WTC11 (cell line): ENCODE measurements at regions not wholly inside any gene's neighbourhood (a gene's known extent, or its start where the extent isn't known, plus 50 kb on each side); places are given as distances from the start of the nearest gene placed in this dataset.

Source experiments
- CBFB ChIP-seq: sonication (generic); formaldehyde crosslinking; IDR thresholded peaks from 2 replicates; pipeline ENCODE4 v1.8.1; 2022; ENCODE audit warnings: mild to moderate bottlenecking, low read depth, missing genetic modification reagents
- FOXJ3 ChIP-seq: sonication (generic); formaldehyde crosslinking; IDR thresholded peaks from 2 replicates; pipeline ENCODE4 v1.9.0; 2021; ENCODE audit warnings: missing genetic modification reagents, mild to moderate bottlenecking, borderline replicate concordance
- MAX ChIP-seq: sonication (generic); formaldehyde crosslinking; IDR thresholded peaks from 2 replicates; pipeline ENCODE4 v1.8.0; 2022; ENCODE audit warnings: mild to moderate bottlenecking, missing genetic modification reagents
- TEAD4 ChIP-seq: sonication (generic); formaldehyde crosslinking; IDR thresholded peaks from 2 replicates; pipeline ENCODE4 v1.8.0; 2022; ENCODE audit warnings: mild to moderate bottlenecking, missing genetic modification reagents
- TF ChIP-seq, protein P1 (sequence below): sonication (generic); formaldehyde crosslinking; IDR thresholded peaks from 2 replicates; pipeline ENCODE4 v1.8.1; 2023; ENCODE audit warnings: mild to moderate bottlenecking, missing genetic modification reagents, moderate library complexity

- TF ChIP-seq FOXJ3 (CRISPR knock-in tag): no peak
- no peak for TF ChIP-seq CBFB (CRISPR knock-in tag)
- TF ChIP-seq, protein P1, sequence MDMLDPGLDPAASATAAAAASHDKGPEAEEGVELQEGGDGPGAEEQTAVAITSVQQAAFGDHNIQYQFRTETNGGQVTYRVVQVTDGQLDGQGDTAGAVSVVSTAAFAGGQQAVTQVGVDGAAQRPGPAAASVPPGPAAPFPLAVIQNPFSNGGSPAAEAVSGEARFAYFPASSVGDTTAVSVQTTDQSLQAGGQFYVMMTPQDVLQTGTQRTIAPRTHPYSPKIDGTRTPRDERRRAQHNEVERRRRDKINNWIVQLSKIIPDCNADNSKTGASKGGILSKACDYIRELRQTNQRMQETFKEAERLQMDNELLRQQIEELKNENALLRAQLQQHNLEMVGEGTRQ: no peak
- no peak for TF ChIP-seq MAX (CRISPR knock-in tag)
- no peak for TF ChIP-seq TEAD4 (CRISPR knock-in tag)
Measured at GRCh38 chrX:3529466-3530010, 183.1 kb upstream of the MXRA5 start.
